Kidney (tissue), 13 donors: ENCODE measurements at regions not wholly inside any gene's neighbourhood (a gene's known extent, or its start where the extent isn't known, plus 50 kb on each side); places are given as distances from the start of the nearest gene placed in this dataset.
A peak's percentile ranks its signal among the peaks of the same experiment; 100 is the strongest.
"Not testable (repeated sequence)": the region's sequence is repeated elsewhere in the genome, so short reads cannot be mapped to it uniquely, and the experiment has no call there.

Experiments used
- DNase-seq, 5 donors: peaks; one replicate each; pipeline ENCODE4 v3.0.0-alpha.2; 2013 to 2020
- FAIRE-seq: peaks from 2 replicates; lab custom pipeline; 2012; peaks lifted over from hg19 to GRCh38; lab: Jason Lieb, UNC
- H3K27ac ChIP-seq, 2 donors: one replicate each; pipeline ENCODE4 v1.7.0; 2013; ENCODE audit warnings: low read depth in 2 of 2, low read length in 2 of 2, inconsistent platforms in 1 of 2
- H3K27me3 ChIP-seq: one replicate; pipeline ENCODE4 v1.7.1; 2013; ENCODE audit warnings: low read length, inconsistent platforms; ENCODE audit not compliant: control insufficient read depth, insufficient read depth
- H3K36me3 ChIP-seq, 3 donors: one replicate each; pipeline versions ENCODE4 v1.7.0 to v1.7.1; 2013; ENCODE audit warnings: low read length in 3 of 3, control low read depth in 1 of 3, inconsistent platforms in 1 of 3; ENCODE audit not compliant: insufficient read depth in 3 of 3, control insufficient read depth in 2 of 3
- H3K4me1 ChIP-seq, 3 donors: one replicate each; pipeline versions ENCODE4 v1.7.0 to v1.7.1; 2013; ENCODE audit warnings: low read length in 3 of 3, inconsistent platforms in 1 of 3, low read depth in 1 of 3; ENCODE audit not compliant: control insufficient read depth in 2 of 3, insufficient read depth in 2 of 3
- H3K4me3 ChIP-seq, 3 donors: one replicate each; pipeline versions ENCODE4 v1.7.0 to v1.8.1; 2013; ENCODE audit warnings: low read length in 3 of 3, control low read depth in 1 of 3, inconsistent platforms in 1 of 3
- H3K9ac ChIP-seq, 3 donors: one replicate each; pipeline versions ENCODE4 v1.7.0 to v1.7.1; 2013; ENCODE audit warnings: low read length in 3 of 3, control low read depth in 1 of 3, inconsistent platforms in 1 of 3
- H3K9me3 ChIP-seq, 3 donors: one replicate each; pipeline versions ENCODE4 v1.7.0 to v1.7.1; 2013; ENCODE audit warnings: low read length in 3 of 3, control low read depth in 1 of 3, inconsistent platforms in 1 of 3; ENCODE audit not compliant: control insufficient read depth in 2 of 3, insufficient read depth in 1 of 3
- CTCF ChIP-seq: IDR thresholded peaks from 3 replicates; pipeline ENCODE4 v1.5.1; 2012; ENCODE audit warnings: mild to moderate bottlenecking, moderate library complexity, borderline replicate concordance; ENCODE audit not compliant: insufficient read depth; ENCODE audit errors: extremely low read depth
- intact Hi-C: fragments of 100-400 bp; cut with DNase I; formaldehyde crosslinking; loops from one replicate; pipeline ENCODE4 v1.11.1; 2022
- donor health status: control.
- donor health status: control.
- donor health status: control.
- donor health status: control.
- donor health status: control.
- donor health status: DM: yes; HTN: yes; CAD: no.
- donor health status: Normal renal cell carcinoma (clear cell type).

- FAIRE-seq (no peak), DNase-seq (peak in 1 of 5 donors; percentile 41)
- H3K36me3 ChIP-seq: no peaks in the 10 kb centered on the region
- TF ChIP-seq CTCF: no peak
- H3K27ac ChIP-seq: no peak overlapping the region
- H3K9me3 ChIP-seq: no peaks in the 10 kb centered on the region
- intact Hi-C loops: no loop called here
- no peaks in the 10 kb centered on the region for H3K27me3 ChIP-seq
- peaks cover 0 to 4% (median 0%) of the 10 kb centered on the region in 3 donors for H3K4me1 ChIP-seq
- H3K9ac ChIP-seq: no peak overlapping the region
- no peak overlapping the region for H3K4me3 ChIP-seq
These were observed 431.8 kb downstream of the RPS24 start for GRCh38 chr10:78465431-78465830.

- H3K9ac ChIP-seq: no peak overlapping the region
- no peak for TF ChIP-seq CTCF
- H3K36me3 ChIP-seq: no peaks in the 10 kb centered on the region
- H3K4me1 ChIP-seq: peaks cover 0 to 4% (median 0%) of the 10 kb centered on the region in 3 donors
- H3K27me3 ChIP-seq: no peaks in the 10 kb centered on the region
- H3K9me3 ChIP-seq: no peaks in the 10 kb centered on the region
- no peak overlapping the region for H3K27ac ChIP-seq
- intact Hi-C loops: no loop called here
- DNase-seq (peak in 1 of 5 donors; percentile 35), FAIRE-seq (no peak)
- no peak overlapping the region for H3K4me3 ChIP-seq
These were observed 433.9 kb downstream of the RPS24 start for GRCh38 chr10:78467496-78468106.

- H3K4me3 ChIP-seq, H3K4me1 ChIP-seq, H3K9ac ChIP-seq, H3K27me3 ChIP-seq, H3K9me3 ChIP-seq, intact Hi-C loops, H3K27ac ChIP-seq, FAIRE-seq, H3K36me3 ChIP-seq: not testable (repeated sequence)
- DNase-seq: peak in 1 of 5 donors; percentile 14
These were observed 435.1 kb downstream of the RPS24 start for GRCh38 chr10:78468731-78469130.

GRCh38 chr10:78470267-78471103 is 436.8 kb downstream of the RPS24 start:
- Histone ChIP-seq H3K4me3 (no peak overlapping the region), H3K27ac (no peak overlapping the region), H3K27me3 (no peaks in the 10 kb centered on the region), H3K9ac (no peak overlapping the region), H3K9me3 (no peaks in the 10 kb centered on the region), H3K4me1 (peaks cover 0 to 4% (median 0%) of the 10 kb centered on the region in 3 donors), H3K36me3 (no peaks in the 10 kb centered on the region)
- DNase-seq (peak in 2 of 5 donors; percentile 34 to 61), FAIRE-seq (no peak)
- intact Hi-C loops: no loop called here
- TF ChIP-seq CTCF: no peak
